Natural killer cell (primary cell): ENCODE measurements at regions not wholly inside any gene's neighbourhood (a gene's known extent, or its start where the extent isn't known, plus 50 kb on each side); places are given as distances from the start of the nearest gene placed in this dataset.

ENCODE experiments used
- ATAC-seq, 3 donors: fragments of 150-1000 bp in 2 of 3; fragments of 200-7000 bp in 1 of 3; cut with Tn5 transposase; 1 replicate in 1 of 3; 2 replicates in 2 of 3; pipeline ENCODE4 v1.10.0; 2021; ENCODE audit warnings: mild to moderate bottlenecking in 2 of 3, moderate library complexity in 2 of 3
- DNase-seq, 2 donors: peaks; one replicate each; pipeline versions ENCODE4 v3.0.0 to v3.0.0-alpha.2; 2013 to 2021; ENCODE audit warnings: mixed read lengths in 1 of 2
- H3K27ac ChIP-seq: one replicate; pipeline ENCODE4 v1.5.1; 2013; ENCODE audit warnings: mild to moderate bottlenecking, low read length
- H3K27me3 ChIP-seq: one replicate; pipeline ENCODE4 v1.6.1; 2013; ENCODE audit warnings: low read length; ENCODE audit not compliant: control insufficient read depth, insufficient read depth
- H3K36me3 ChIP-seq: one replicate; pipeline ENCODE4 v1.6.1; 2013; ENCODE audit warnings: low read length; ENCODE audit not compliant: control insufficient read depth, insufficient read depth
- H3K4me1 ChIP-seq: one replicate; pipeline ENCODE4 v1.6.1; 2013; ENCODE audit warnings: low read length; ENCODE audit not compliant: control insufficient read depth, insufficient read depth
- H3K4me3 ChIP-seq: one replicate; pipeline ENCODE4 v1.5.1; 2013; ENCODE audit warnings: low read length
- H3K9me3 ChIP-seq: one replicate; pipeline ENCODE4 v1.6.1; 2013; ENCODE audit warnings: low read length; ENCODE audit not compliant: control insufficient read depth, insufficient read depth
- H3K27ac Mint-ChIP-seq, 2 donors: one replicate each; pipeline ENCODE4 v1.8.0; 2022; ENCODE audit warnings: mild to moderate bottlenecking in 2 of 2, mixed read lengths in 2 of 2, moderate library complexity in 1 of 2
- H3K27me3 Mint-ChIP-seq, 2 donors: one replicate each; pipeline ENCODE4 v1.8.0; 2022; ENCODE audit warnings: low read depth in 2 of 2, mixed read lengths in 2 of 2
- H3K36me3 Mint-ChIP-seq: one replicate; pipeline ENCODE4 v1.8.0; 2022; ENCODE audit warnings: mixed read lengths
- H3K4me1 Mint-ChIP-seq, 2 donors: one replicate each; pipeline ENCODE4 v1.8.0; 2022; ENCODE audit warnings: mixed read lengths in 2 of 2
- H3K4me3 Mint-ChIP-seq: one replicate; pipeline ENCODE4 v1.8.0; 2022; ENCODE audit warnings: mild to moderate bottlenecking, moderate library complexity, mixed read lengths
- H3K9me3 Mint-ChIP-seq, 2 donors: one replicate each; pipeline ENCODE4 v1.8.0; 2022; ENCODE audit warnings: mixed read lengths in 2 of 2
- WGBS: methylation state at CpG from one replicate; pipeline ENCODE4 v1.1.7; 2013; ENCODE audit warnings: missing lambda C conversion rate; ENCODE audit not compliant: insufficient coverage; 5-methylcytosine and 5-hydroxymethylcytosine counted together
- intact Hi-C: fragments of 100-400 bp; cut with micrococcal nuclease; formaldehyde crosslinking; loops from one replicate; pipeline ENCODE4 v1.14.2; 2022
- TF ChIP-seq, protein P1 (sequence below): fragments of 200-600 bp; IDR thresholded peaks from one replicate; pipeline ENCODE4 v1.8.0; 2022; ENCODE audit warnings: antibody characterized with exemption

DNA sequence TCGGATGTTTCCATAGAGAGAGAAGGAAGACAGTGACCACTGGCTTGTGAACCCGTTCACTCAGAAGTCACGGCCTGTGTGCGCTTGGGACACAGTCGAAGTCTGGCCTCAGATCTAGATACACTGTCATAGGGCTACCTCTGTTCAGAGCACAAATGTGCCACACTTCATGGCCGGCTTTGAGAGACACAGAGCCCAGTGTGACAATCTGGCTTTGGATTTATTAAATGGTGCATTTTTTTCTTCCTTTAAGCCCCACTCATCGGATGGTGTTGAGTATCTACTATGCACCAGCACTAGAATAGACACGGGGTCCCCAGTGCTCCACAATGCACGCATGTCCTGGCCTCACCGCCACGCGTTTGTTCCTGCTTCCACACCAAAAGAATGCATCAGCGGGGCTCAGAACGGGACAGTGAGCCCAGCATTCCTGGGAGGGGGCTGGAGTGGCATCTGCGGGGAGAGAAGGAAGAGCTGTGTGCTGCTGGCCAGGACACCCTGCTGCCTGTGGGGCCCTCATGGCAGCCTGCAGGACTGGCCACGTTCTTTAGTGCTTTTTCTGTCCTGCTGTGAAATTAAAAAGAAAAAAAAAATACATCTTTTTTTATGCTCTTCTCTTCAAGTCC is 738.9 kb upstream of the SALL3 start:
- Mint-ChIP-seq H3K27ac (no peak overlapping the region), H3K27me3 (no peaks in the 10 kb centered on the region), H3K9me3 (peaks cover 5% of the 10 kb centered on the region in 2 donors), H3K4me3 (no peak overlapping the region), H3K36me3 (no peaks in the 10 kb centered on the region), H3K4me1 (no peaks in the 10 kb centered on the region)
- ATAC-seq (no peak), DNase-seq (no peak)
- no peak overlapping the region for H3K27ac ChIP-seq
- 85% methylated on average over 16 of the region's 16 CpGs for WGBS
- H3K4me1 ChIP-seq: no peaks in the 10 kb centered on the region
- H3K9me3 ChIP-seq: no peaks in the 10 kb centered on the region
- H3K36me3 ChIP-seq: no peaks in the 10 kb centered on the region
- H3K27me3 ChIP-seq: no peaks in the 10 kb centered on the region
- no peak overlapping the region for H3K4me3 ChIP-seq
- TF ChIP-seq, protein P1, sequence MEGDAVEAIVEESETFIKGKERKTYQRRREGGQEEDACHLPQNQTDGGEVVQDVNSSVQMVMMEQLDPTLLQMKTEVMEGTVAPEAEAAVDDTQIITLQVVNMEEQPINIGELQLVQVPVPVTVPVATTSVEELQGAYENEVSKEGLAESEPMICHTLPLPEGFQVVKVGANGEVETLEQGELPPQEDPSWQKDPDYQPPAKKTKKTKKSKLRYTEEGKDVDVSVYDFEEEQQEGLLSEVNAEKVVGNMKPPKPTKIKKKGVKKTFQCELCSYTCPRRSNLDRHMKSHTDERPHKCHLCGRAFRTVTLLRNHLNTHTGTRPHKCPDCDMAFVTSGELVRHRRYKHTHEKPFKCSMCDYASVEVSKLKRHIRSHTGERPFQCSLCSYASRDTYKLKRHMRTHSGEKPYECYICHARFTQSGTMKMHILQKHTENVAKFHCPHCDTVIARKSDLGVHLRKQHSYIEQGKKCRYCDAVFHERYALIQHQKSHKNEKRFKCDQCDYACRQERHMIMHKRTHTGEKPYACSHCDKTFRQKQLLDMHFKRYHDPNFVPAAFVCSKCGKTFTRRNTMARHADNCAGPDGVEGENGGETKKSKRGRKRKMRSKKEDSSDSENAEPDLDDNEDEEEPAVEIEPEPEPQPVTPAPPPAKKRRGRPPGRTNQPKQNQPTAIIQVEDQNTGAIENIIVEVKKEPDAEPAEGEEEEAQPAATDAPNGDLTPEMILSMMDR: no peak
- intact Hi-C loops: no loop called here

DNA sequence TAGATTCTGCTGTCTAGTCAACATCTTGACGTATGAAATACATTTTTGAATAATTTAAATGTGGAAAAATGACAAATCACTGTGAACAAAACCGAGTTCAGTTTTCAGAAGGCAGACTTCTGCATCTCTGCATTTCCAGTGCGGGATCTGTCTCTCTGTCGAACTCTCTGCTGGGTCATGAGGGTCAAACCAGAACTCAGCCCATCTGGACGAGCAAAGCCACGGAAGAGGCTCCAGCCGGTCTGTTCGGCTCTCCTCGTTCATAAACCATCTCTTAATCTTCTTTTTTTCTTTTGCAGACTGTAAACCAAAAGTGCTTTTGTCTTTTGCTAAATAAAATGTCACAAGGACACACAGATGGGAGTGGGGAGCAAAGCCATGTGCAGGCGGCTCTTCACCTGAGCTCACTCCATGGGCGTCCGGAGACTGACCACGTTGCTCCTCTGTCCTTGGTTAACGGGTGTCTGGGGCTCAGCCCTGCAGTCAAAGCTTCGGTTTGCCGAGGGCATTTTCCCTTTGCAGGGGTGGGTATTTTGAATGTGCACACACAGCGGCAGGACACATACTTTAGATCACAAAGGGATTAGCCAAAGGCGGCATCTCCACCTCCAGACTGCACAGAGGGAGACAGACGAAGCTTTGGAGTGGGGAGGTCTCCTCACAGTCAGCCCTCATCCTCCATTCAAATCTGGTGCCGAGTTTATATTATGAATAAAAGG is 737.9 kb upstream of the SALL3 start:
- Histone ChIP-seq H3K36me3 (no peaks in the 10 kb centered on the region), H3K9me3 (no peaks in the 10 kb centered on the region), H3K27me3 (no peaks in the 10 kb centered on the region), H3K4me3 (no peak overlapping the region), H3K4me1 (no peaks in the 10 kb centered on the region), H3K27ac (no peak overlapping the region)
- Mint-ChIP-seq H3K36me3 (no peaks in the 10 kb centered on the region), H3K27ac (no peak overlapping the region), H3K4me1 (no peaks in the 10 kb centered on the region), H3K4me3 (no peak overlapping the region), H3K27me3 (peaks cover 0 to 4% of the 10 kb centered on the region in 2 donors), H3K9me3 (peaks cover 5% of the 10 kb centered on the region in 2 donors)
- ATAC-seq (no peak), DNase-seq (no peak)
- TF ChIP-seq, protein P1: no peak
- intact Hi-C loops: no loop called here
- 73% methylated on average over 20 of the region's 20 CpGs for WGBS

DNA sequence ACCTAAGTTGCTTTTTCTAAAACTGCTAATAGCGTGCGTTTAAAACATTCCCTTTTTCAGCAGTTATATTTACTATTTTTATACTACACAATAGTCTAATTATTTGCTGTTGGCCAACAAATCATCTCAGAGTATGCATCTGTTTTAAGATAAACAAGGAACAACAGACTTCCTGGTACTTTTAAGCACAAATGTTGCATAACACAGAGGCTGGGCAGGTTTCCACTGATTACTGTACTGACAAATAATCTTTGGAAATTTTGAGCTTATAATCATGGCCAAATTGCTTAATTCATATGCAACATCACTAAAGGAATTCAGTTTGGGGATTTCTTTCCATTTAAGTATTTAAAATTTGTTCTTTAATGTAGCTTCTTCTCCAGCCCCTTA is 737.4 kb upstream of the SALL3 start:
- Mint-ChIP-seq H3K27me3 (peaks cover 0 to 4% of the 10 kb centered on the region in 2 donors), H3K36me3 (no peaks in the 10 kb centered on the region), H3K27ac (no peak overlapping the region), H3K9me3 (peaks cover 5% of the 10 kb centered on the region in 2 donors), H3K4me1 (no peaks in the 10 kb centered on the region), H3K4me3 (no peak overlapping the region)
- Histone ChIP-seq H3K27ac (no peak overlapping the region), H3K4me3 (no peak overlapping the region), H3K27me3 (no peaks in the 10 kb centered on the region), H3K9me3 (no peaks in the 10 kb centered on the region), H3K36me3 (no peaks in the 10 kb centered on the region), H3K4me1 (no peaks in the 10 kb centered on the region)
- TF ChIP-seq, protein P1: no peak
- DNase-seq (no peak), ATAC-seq (no peak)
- 40% methylated on average over 2 of the region's 2 CpGs for WGBS
- intact Hi-C loops: no loop called here
